Neural progenitor cell (in vitro differentiated cells): ENCODE measurements at regions not wholly inside any gene's neighbourhood (a gene's known extent, or its start where the extent isn't known, plus 50 kb on each side); places are given as distances from the start of the nearest gene placed in this dataset.

Experiments
- EZH2 ChIP-seq: fragments of 200-600 bp; sonication (generic); IDR thresholded peaks from 2 replicates; pipeline ENCODE4 v1.6.1; 2017; ENCODE audit warnings: antibody characterized with exemption, mild to moderate bottlenecking, moderate library complexity
- EZH2phosphoT487 ChIP-seq: fragments of 200-600 bp; sonication (generic); IDR thresholded peaks from 2 replicates; pipeline ENCODE4 v1.6.1; 2017; ENCODE audit warnings: antibody characterized with exemption
- TF ChIP-seq, protein P1 (sequence below): fragments of 200-600 bp; sonication (generic); IDR thresholded peaks from 2 replicates; pipeline ENCODE4 v1.5.1; 2017; ENCODE audit warnings: antibody characterized with exemption, mild to moderate bottlenecking

DNA sequence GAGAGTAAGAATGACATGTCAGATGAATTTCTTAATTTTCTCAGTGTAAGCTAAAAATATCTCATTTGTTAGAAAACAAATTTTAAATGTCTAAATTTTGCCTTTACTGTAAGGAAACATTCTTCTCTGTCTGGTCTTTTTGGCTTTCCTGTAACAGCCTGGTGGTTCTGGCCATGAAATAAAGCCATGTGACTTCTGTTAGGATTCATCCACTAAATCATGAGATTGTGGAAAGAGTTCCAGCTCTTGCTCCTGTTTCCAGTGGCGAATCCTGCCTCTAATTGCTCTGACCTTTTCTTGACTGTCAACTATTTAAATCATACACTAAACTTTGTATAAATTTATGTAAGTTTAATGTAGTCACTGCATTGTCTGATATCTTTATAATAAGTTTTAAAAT, 398.5 kb upstream of the AKR1E2 start:
- TF ChIP-seq EZH2 (no peak), EZH2phosphoT487 (no peak)
- TF ChIP-seq, protein P1, sequence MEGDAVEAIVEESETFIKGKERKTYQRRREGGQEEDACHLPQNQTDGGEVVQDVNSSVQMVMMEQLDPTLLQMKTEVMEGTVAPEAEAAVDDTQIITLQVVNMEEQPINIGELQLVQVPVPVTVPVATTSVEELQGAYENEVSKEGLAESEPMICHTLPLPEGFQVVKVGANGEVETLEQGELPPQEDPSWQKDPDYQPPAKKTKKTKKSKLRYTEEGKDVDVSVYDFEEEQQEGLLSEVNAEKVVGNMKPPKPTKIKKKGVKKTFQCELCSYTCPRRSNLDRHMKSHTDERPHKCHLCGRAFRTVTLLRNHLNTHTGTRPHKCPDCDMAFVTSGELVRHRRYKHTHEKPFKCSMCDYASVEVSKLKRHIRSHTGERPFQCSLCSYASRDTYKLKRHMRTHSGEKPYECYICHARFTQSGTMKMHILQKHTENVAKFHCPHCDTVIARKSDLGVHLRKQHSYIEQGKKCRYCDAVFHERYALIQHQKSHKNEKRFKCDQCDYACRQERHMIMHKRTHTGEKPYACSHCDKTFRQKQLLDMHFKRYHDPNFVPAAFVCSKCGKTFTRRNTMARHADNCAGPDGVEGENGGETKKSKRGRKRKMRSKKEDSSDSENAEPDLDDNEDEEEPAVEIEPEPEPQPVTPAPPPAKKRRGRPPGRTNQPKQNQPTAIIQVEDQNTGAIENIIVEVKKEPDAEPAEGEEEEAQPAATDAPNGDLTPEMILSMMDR: no peak
